RWPE2 (cell line): ENCODE measurements at regions not wholly inside any gene's neighbourhood (a gene's known extent, or its start where the extent isn't known, plus 50 kb on each side); places are given as distances from the start of the nearest gene placed in this dataset.

Source experiments
- ATAC-seq: fragments of 200-7000 bp; cut with Tn5 transposase; 3 replicates; pipeline ENCODE4 v1.9.1; 2021; ENCODE audit warnings: low read depth
- DNase-seq: peaks from one replicate; pipeline ENCODE4 v3.0.0-alpha.2; 2020; ENCODE audit warnings: low spot score
- H3K27ac ChIP-seq: fragments of 450-650 bp; 2 replicates; pipeline ENCODE4 v1.5.1; 2017; ENCODE audit warnings: mild to moderate bottlenecking; ENCODE audit not compliant: poor library complexity, severe bottlenecking
- H3K27me3 ChIP-seq: fragments of 250-450 bp; sonication (Bioruptor Pico); 2 replicates; pipeline ENCODE4 v1.5.1; 2021; ENCODE audit warnings: mild to moderate bottlenecking, moderate library complexity; ENCODE audit not compliant: insufficient read depth, poor library complexity, severe bottlenecking
- H3K36me3 ChIP-seq: fragments of 250-450 bp; sonication (Bioruptor Pico); 2 replicates; pipeline ENCODE4 v1.5.1; 2020; ENCODE audit warnings: low read depth, mild to moderate bottlenecking, moderate library complexity
- H3K4me1 ChIP-seq: fragments of 250-450 bp; sonication (Bioruptor Pico); 2 replicates; pipeline ENCODE4 v1.5.1; 2021; ENCODE audit warnings: mild to moderate bottlenecking, moderate library complexity; ENCODE audit not compliant: insufficient read depth, poor library complexity, severe bottlenecking
- H3K4me3 ChIP-seq: fragments of 250-450 bp; sonication (Bioruptor Pico); 2 replicates; pipeline ENCODE4 v1.5.1; 2021; ENCODE audit warnings: mild to moderate bottlenecking, moderate library complexity; ENCODE audit not compliant: severe bottlenecking
- H3K9me3 ChIP-seq: fragments of 250-450 bp; sonication (Bioruptor Pico); 2 replicates; pipeline ENCODE4 v1.5.1; 2021; ENCODE audit warnings: mild to moderate bottlenecking, moderate library complexity; ENCODE audit not compliant: severe bottlenecking
- CTCF ChIP-seq: fragments of 450-650 bp; IDR thresholded peaks from one replicate; pipeline ENCODE4 v1.5.1; 2017; ENCODE audit warnings: mild to moderate bottlenecking, moderate library complexity; ENCODE audit not compliant: poor library complexity, severe bottlenecking

GRCh38 chr18:77547757-77548156, 298.1 kb downstream of the GALR1 start:
- Histone ChIP-seq H3K27me3 (no peaks in the 10 kb centered on the region), H3K4me3 (no peak overlapping the region), H3K36me3 (no peaks in the 10 kb centered on the region), H3K9me3 (peaks cover 2% of the 10 kb centered on the region), H3K4me1 (no peaks in the 10 kb centered on the region), H3K27ac (no peak overlapping the region)
- TF ChIP-seq CTCF: no peak
- ATAC-seq: no peak
- no peak for DNase-seq

GRCh38 chr18:77548790-77549420, 299.3 kb downstream of the GALR1 start:
- no peaks in the 10 kb centered on the region for H3K27me3 ChIP-seq
- H3K4me3 ChIP-seq: no peak overlapping the region
- no peak for TF ChIP-seq CTCF
- no peaks in the 10 kb centered on the region for H3K36me3 ChIP-seq
- H3K9me3 ChIP-seq: no peaks in the 10 kb centered on the region
- DNase-seq (no peak), ATAC-seq (no peak)
- no peak overlapping the region for H3K27ac ChIP-seq
- no peaks in the 10 kb centered on the region for H3K4me1 ChIP-seq

GRCh38 chr18:77550625-77551024, 301.0 kb downstream of the GALR1 start:
- Histone ChIP-seq H3K4me1 (no peaks in the 10 kb centered on the region), H3K36me3 (no peaks in the 10 kb centered on the region), H3K27me3 (no peaks in the 10 kb centered on the region), H3K27ac (no peak overlapping the region), H3K4me3 (no peak overlapping the region), H3K9me3 (no peaks in the 10 kb centered on the region)
- TF ChIP-seq CTCF: no peak
- DNase-seq (no peak), ATAC-seq (no peak)

- no peak for DNase-seq
- Histone ChIP-seq H3K4me3 (no peak overlapping the region), H3K36me3 (no peaks in the 10 kb centered on the region), H3K9me3 (no peaks in the 10 kb centered on the region), H3K27ac (no peak overlapping the region), H3K4me1 (no peaks in the 10 kb centered on the region), H3K27me3 (no peaks in the 10 kb centered on the region)
- no peak for ATAC-seq
- no peak for TF ChIP-seq CTCF
Observed at GRCh38 chr18:77551055-77551454, 301.4 kb downstream of the GALR1 start.

GRCh38 chr18:77552945-77553344, 303.3 kb downstream of the GALR1 start:
- no peak for ATAC-seq
- H3K27ac ChIP-seq: no peak overlapping the region
- no peaks in the 10 kb centered on the region for H3K36me3 ChIP-seq
- H3K4me3 ChIP-seq: no peak overlapping the region
- no peaks in the 10 kb centered on the region for H3K4me1 ChIP-seq
- TF ChIP-seq CTCF: no peak
- H3K27me3 ChIP-seq: no peaks in the 10 kb centered on the region
- no peak for DNase-seq
- no peaks in the 10 kb centered on the region for H3K9me3 ChIP-seq
